Neural crest cell (in vitro differentiated cells): ENCODE measurements at regions not wholly inside any gene's neighbourhood (a gene's known extent, or its start where the extent isn't known, plus 50 kb on each side); places are given as distances from the start of the nearest gene placed in this dataset.

Experiments
- DNase-seq: peaks from one replicate; pipeline ENCODE4 v3.0.0; 2021; ENCODE audit warnings: low read depth, mixed read lengths, low spot score
- H3K27ac Mint-ChIP-seq: one replicate; pipeline ENCODE4 v1.8.0; 2021; ENCODE audit warnings: mild to moderate bottlenecking, mixed read lengths; ENCODE audit not compliant: unreplicated experiment
- H3K27me3 Mint-ChIP-seq: 2 replicates; pipeline ENCODE4 v1.8.0; 2021; ENCODE audit warnings: low read depth, mild to moderate bottlenecking, mixed read lengths
- H3K36me3 Mint-ChIP-seq: 2 replicates; pipeline ENCODE4 v1.8.0; 2021; ENCODE audit warnings: low read depth, mild to moderate bottlenecking, mixed read lengths
- H3K4me1 Mint-ChIP-seq: 2 replicates; pipeline ENCODE4 v1.8.0; 2021; ENCODE audit warnings: mixed read lengths
- H3K4me3 Mint-ChIP-seq: one replicate; pipeline ENCODE4 v1.8.0; 2021; ENCODE audit warnings: mild to moderate bottlenecking, mixed read lengths
- H3K9me3 Mint-ChIP-seq: 2 replicates; pipeline ENCODE4 v1.8.0; 2021; ENCODE audit warnings: mixed read lengths
- TF ChIP-seq, protein P1 (sequence below): fragments of 200-600 bp; sonication (generic); conservative IDR thresholded peaks from 2 replicates; pipeline ENCODE4 v1.5.0; 2021; ENCODE audit warnings: antibody characterized with exemption, mild to moderate bottlenecking

DNA sequence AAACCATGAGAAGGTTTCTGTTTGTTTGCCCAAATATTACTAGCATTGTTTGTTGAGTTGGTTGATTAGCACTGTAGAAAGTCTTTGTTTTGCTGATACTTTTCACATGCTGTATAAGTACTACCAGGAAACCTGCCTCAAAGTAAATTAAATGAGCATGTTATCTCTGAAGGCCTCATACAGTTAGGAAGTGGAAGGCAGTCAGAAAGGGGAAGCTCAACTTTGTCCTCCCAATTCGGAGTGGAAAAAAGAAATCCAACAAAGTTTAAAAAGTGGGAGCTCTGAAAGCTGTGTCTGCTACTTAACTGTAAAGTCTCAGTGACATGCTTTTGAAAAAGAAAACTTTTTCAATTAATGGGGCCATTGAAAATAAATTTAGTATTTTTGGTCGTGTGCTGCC lies 188.3 kb upstream of the BLID start:
- TF ChIP-seq, protein P1, sequence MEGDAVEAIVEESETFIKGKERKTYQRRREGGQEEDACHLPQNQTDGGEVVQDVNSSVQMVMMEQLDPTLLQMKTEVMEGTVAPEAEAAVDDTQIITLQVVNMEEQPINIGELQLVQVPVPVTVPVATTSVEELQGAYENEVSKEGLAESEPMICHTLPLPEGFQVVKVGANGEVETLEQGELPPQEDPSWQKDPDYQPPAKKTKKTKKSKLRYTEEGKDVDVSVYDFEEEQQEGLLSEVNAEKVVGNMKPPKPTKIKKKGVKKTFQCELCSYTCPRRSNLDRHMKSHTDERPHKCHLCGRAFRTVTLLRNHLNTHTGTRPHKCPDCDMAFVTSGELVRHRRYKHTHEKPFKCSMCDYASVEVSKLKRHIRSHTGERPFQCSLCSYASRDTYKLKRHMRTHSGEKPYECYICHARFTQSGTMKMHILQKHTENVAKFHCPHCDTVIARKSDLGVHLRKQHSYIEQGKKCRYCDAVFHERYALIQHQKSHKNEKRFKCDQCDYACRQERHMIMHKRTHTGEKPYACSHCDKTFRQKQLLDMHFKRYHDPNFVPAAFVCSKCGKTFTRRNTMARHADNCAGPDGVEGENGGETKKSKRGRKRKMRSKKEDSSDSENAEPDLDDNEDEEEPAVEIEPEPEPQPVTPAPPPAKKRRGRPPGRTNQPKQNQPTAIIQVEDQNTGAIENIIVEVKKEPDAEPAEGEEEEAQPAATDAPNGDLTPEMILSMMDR, result no peak
- Mint-ChIP-seq H3K4me1 (peaks cover 34% of the 10 kb centered on the region), H3K27me3 (peaks cover 47% of the 10 kb centered on the region)

DNA sequence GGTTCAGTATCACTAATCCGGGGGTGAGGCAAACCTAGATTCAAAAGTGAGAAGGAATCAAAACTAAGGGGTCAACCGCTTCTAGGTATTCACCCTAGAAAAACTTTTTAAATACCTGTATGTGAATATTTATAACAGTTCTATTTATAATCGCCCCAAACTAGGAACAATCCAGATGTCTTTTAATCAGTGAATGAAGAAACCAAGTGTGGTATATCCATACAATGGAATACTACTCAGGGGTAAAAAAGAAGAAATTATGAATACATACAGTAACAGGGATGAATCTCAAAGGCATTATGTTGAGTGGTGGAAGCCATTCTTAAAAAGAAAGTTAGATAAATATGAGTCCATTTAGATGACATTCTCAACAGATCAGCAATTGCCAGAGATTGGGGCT lies 178.0 kb upstream of the BLID start:
- no peak for DNase-seq
- Mint-ChIP-seq H3K27ac (no peak overlapping the region), H3K4me3 (no peak overlapping the region), H3K27me3 (peaks cover 4% of the 10 kb centered on the region), H3K4me1 (no peaks in the 10 kb centered on the region), H3K36me3 (peaks cover 2% of the 10 kb centered on the region), H3K9me3 (peaks cover 8% of the 10 kb centered on the region)
- TF ChIP-seq, protein P1, result no peak

More for the DNA sequence above, 188.3 kb upstream of the BLID start:
- H3K9me3 Mint-ChIP-seq, result peaks cover 3% of the 10 kb centered on the region
- no peak for DNase-seq
- peaks cover 3% of the 10 kb centered on the region for H3K36me3 Mint-ChIP-seq
- no peak overlapping the region for H3K4me3 Mint-ChIP-seq
- H3K27ac Mint-ChIP-seq, result no peak overlapping the region

DNA sequence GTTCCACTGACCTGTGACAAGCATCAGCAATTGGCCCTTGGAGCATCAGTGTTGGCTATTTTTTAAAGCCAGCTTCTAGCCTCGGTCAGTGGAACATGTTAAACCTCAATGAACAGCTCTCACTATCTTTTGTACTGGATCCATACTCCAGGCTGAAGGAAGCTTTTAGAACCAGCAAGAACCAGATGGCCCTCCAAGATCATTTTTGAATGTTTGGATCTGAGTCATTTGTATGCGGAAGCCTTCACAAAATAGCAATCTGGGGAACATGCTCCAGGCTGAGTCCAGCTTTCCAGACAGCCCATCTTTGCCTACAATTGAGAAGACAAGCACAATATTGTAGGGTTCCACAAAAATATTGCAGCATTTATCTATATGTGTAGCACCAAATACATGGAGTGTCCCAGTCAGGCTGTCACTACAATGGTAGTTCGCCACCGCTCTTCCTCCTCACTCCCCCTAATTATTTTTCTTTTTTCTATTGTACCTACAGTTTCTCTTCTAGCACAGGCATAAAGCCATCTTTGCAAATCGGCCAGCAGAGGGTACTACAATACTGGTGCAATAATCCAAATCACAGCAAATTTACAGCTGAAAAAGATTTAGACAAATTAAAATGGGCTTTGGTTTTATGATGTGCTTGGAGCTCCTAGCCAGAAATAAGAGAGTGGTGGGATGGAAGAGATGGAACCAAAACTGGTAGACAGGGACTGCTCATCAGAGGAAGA lies 177.4 kb upstream of the BLID start:
- H3K27ac Mint-ChIP-seq, result no peak overlapping the region
- TF ChIP-seq, protein P1, result peak; percentile 43
- no peak for DNase-seq
- H3K9me3 Mint-ChIP-seq, result peaks cover 5% of the 10 kb centered on the region
- H3K27me3 Mint-ChIP-seq, result peaks cover 4% of the 10 kb centered on the region
- no peak overlapping the region for H3K4me3 Mint-ChIP-seq
- no peaks in the 10 kb centered on the region for H3K4me1 Mint-ChIP-seq
- H3K36me3 Mint-ChIP-seq, result peaks cover 2% of the 10 kb centered on the region

DNA sequence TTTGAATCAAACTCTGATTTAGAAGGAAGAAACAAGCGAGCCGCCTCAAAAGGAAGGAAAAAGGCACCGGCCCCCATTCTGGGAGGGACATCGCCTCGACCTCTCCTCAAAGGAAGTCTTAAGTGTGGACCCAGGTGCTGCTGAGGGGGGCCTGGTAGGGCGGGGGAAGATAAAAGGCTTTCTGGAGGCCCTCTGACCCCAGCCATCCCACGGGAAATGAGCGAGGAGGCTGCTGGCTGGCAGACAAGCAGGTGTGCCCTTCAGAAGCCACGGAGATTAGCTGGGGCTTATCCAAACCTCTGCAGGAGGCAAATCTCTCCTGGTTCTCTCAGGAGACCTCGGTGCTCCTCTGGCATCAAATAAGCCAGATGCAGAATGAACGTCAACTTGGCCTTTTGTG lies 171.4 kb upstream of the BLID start:
- no peak for DNase-seq

DNA sequence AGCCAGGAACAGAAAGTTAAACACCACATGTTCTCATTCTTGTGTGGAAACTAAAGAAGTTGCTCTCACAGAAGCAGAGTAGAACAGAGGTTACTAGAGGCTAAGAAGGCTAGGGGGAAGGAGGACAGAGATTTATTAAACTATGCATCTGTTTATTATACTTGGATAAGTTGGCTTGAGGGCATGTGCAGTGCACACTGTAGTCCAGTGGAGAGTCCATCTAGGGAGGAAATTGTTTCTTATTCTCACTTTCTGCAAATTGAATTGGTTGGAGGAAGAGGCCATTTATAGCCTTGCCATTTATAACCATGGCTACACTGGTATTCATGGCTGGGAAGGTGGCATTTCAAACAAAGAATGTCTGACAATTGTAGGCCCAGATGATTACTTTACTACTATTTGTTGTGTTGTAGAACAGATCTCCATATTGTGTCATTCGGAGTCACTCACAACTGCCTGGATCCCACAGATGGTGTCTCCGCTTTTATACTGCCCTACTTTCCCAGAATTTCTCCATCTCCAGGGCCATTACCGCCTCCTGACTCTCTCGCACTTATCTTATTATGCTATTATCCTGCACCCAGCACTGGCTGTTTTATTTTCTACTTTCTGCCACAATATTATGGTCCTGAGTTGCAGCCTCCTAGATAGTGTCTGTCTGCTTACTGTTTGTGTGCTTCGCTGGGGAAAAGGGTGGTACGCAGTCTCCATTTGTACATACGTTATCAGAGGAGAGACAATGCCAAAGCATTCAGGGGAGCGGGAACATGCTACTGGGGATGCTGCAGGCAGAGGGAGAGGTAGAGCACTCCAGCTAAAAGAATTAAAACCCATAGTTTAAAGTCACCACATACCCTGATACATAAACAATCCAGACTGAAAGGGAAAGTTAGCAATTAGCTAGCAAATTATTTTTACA lies 169.3 kb upstream of the BLID start:
- TF ChIP-seq, protein P1, result no peak
- no peaks in the 10 kb centered on the region for H3K9me3 Mint-ChIP-seq
- H3K27me3 Mint-ChIP-seq, result no peaks in the 10 kb centered on the region
- peaks cover 31% of the 10 kb centered on the region for H3K4me1 Mint-ChIP-seq
- no peak overlapping the region for H3K27ac Mint-ChIP-seq
- DNase-seq, result no peak
- no peaks in the 10 kb centered on the region for H3K36me3 Mint-ChIP-seq
- H3K4me3 Mint-ChIP-seq, result no peak overlapping the region

More for the DNA sequence above, 171.4 kb upstream of the BLID start:
- no peak overlapping the region for H3K27ac Mint-ChIP-seq
- no peaks in the 10 kb centered on the region for H3K9me3 Mint-ChIP-seq
- H3K4me1 Mint-ChIP-seq, result peaks cover 23% of the 10 kb centered on the region
- no peaks in the 10 kb centered on the region for H3K36me3 Mint-ChIP-seq
- no peak overlapping the region for H3K4me3 Mint-ChIP-seq
- TF ChIP-seq, protein P1, result no peak
- no peaks in the 10 kb centered on the region for H3K27me3 Mint-ChIP-seq
